ENCODE measurements at regions not wholly inside any gene's neighbourhood (a gene's known extent, or its start where the extent isn't known, plus 50 kb on each side); places are given as distances from the start of the nearest gene placed in this dataset.
"Not testable (repeated sequence)": the region's sequence is repeated elsewhere in the genome, so short reads cannot be mapped to it uniquely, and the experiment has no call there.

GRCh38 chr15:62278534-62278933 lies 113.4 kb upstream of the C2CD4B start:
- Mint-ChIP-seq H3K4me3 (ENCODE audit: low read depth, unreplicated experiment) (no peak overlapping the region), H3K27ac (ENCODE audit: unreplicated experiment) (no peak overlapping the region), H3K27me3 (ENCODE audit: unreplicated experiment) (no peaks in the 10 kb centered on the region), H3K9me3 (ENCODE audit: low read depth, unreplicated experiment) (no peaks in the 10 kb centered on the region), H3K4me1 (ENCODE audit: low read depth, unreplicated experiment) (no peaks in the 10 kb centered on the region), H3K36me3 (ENCODE audit: insufficient read depth, unreplicated experiment) (no peaks in the 10 kb centered on the region)
- no peak for TF ChIP-seq CTCF (IDR thresholded peaks at IDR 0.05; ENCODE audit: unreplicated experiment)
- CTCF ChIA-PET, result no interaction called here
- no peak for DNase-seq
- intact Hi-C loops (cut with micrococcal nuclease; ENCODE audit: unreplicated experiment), result no loop called here
- BruUV-seq (replicated peaks), result no TSS peak

GRCh38 chr15:62279041-62279440 lies 114.0 kb upstream of the C2CD4B start:
- DNase-seq, result no peak
- intact Hi-C loops (cut with micrococcal nuclease; ENCODE audit: unreplicated experiment), result no loop called here
- Mint-ChIP-seq H3K9me3 (ENCODE audit: low read depth, unreplicated experiment) (no peaks in the 10 kb centered on the region), H3K36me3 (ENCODE audit: insufficient read depth, unreplicated experiment) (no peaks in the 10 kb centered on the region), H3K4me1 (ENCODE audit: low read depth, unreplicated experiment) (no peaks in the 10 kb centered on the region), H3K4me3 (ENCODE audit: low read depth, unreplicated experiment) (no peak overlapping the region), H3K27ac (ENCODE audit: unreplicated experiment) (no peak overlapping the region), H3K27me3 (ENCODE audit: unreplicated experiment) (no peaks in the 10 kb centered on the region)
- TF ChIP-seq CTCF (IDR thresholded peaks at IDR 0.05; ENCODE audit: unreplicated experiment), result no peak
- CTCF ChIA-PET, result no interaction called here
- BruUV-seq (replicated peaks), result no TSS peak

GRCh38 chr15:62280625-62281024 lies 115.5 kb upstream of the C2CD4B start:
- Mint-ChIP-seq H3K9me3 (ENCODE audit: low read depth, unreplicated experiment) (no peaks in the 10 kb centered on the region), H3K4me1 (ENCODE audit: low read depth, unreplicated experiment) (no peaks in the 10 kb centered on the region), H3K4me3 (ENCODE audit: low read depth, unreplicated experiment) (no peak overlapping the region), H3K27me3 (ENCODE audit: unreplicated experiment) (no peaks in the 10 kb centered on the region), H3K27ac (ENCODE audit: unreplicated experiment) (no peak overlapping the region), H3K36me3 (ENCODE audit: insufficient read depth, unreplicated experiment) (no peaks in the 10 kb centered on the region)
- CTCF ChIA-PET, result no interaction called here
- DNase-seq, result no peak
- TF ChIP-seq CTCF (IDR thresholded peaks at IDR 0.05; ENCODE audit: unreplicated experiment), result no peak
- BruUV-seq (replicated peaks), result no TSS peak
- intact Hi-C loops (cut with micrococcal nuclease; ENCODE audit: unreplicated experiment), result no loop called here

GRCh38 chr15:62281801-62282200 lies 116.7 kb upstream of the C2CD4B start:
- DNase-seq; H3K4me1 Mint-ChIP-seq (ENCODE audit: low read depth, unreplicated experiment); CTCF ChIA-PET; H3K4me3 Mint-ChIP-seq (ENCODE audit: low read depth, unreplicated experiment); BruUV-seq (replicated peaks); H3K9me3 Mint-ChIP-seq (ENCODE audit: low read depth, unreplicated experiment); H3K27ac Mint-ChIP-seq (ENCODE audit: unreplicated experiment); H3K27me3 Mint-ChIP-seq (ENCODE audit: unreplicated experiment); intact Hi-C loops (cut with micrococcal nuclease; ENCODE audit: unreplicated experiment); H3K36me3 Mint-ChIP-seq (ENCODE audit: insufficient read depth, unreplicated experiment): not testable (repeated sequence)

GRCh38 chr15:62287066-62287857 lies 122.2 kb upstream of the C2CD4B start:
- CTCF ChIA-PET, result no interaction called here
- peaks cover 11% of the 10 kb centered on the region for H3K4me1 Mint-ChIP-seq (ENCODE audit: low read depth, unreplicated experiment)

More at GRCh38 chr15:62287066-62287857, 122.2 kb upstream of the C2CD4B start:
- no peak for DNase-seq
- intact Hi-C loops (cut with micrococcal nuclease; ENCODE audit: unreplicated experiment), result no loop called here
- Mint-ChIP-seq H3K9me3 (ENCODE audit: low read depth, unreplicated experiment) (no peaks in the 10 kb centered on the region), H3K27me3 (ENCODE audit: unreplicated experiment) (no peaks in the 10 kb centered on the region), H3K36me3 (ENCODE audit: insufficient read depth, unreplicated experiment) (no peaks in the 10 kb centered on the region), H3K4me3 (ENCODE audit: low read depth, unreplicated experiment) (no peak overlapping the region), H3K27ac (ENCODE audit: unreplicated experiment) (no peak overlapping the region)
- BruUV-seq (replicated peaks), result no TSS peak
- TF ChIP-seq CTCF (IDR thresholded peaks at IDR 0.05; ENCODE audit: unreplicated experiment), result no peak

Measured in Calu3 (cell line).